GM19240 (cell line): ENCODE measurements at regions not wholly inside any gene's neighbourhood (a gene's known extent, or its start where the extent isn't known, plus 50 kb on each side); places are given as distances from the start of the nearest gene placed in this dataset.
"Not testable (repeated sequence)": the region's sequence is repeated elsewhere in the genome, so short reads cannot be mapped to it uniquely, and the experiment has no call there.

Source experiments
- DNase-seq: peaks from one replicate; pipeline ENCODE4 v3.0.0; 2011; ENCODE audit warnings: low spot score; ENCODE audit not compliant: insufficient read length

DNA sequence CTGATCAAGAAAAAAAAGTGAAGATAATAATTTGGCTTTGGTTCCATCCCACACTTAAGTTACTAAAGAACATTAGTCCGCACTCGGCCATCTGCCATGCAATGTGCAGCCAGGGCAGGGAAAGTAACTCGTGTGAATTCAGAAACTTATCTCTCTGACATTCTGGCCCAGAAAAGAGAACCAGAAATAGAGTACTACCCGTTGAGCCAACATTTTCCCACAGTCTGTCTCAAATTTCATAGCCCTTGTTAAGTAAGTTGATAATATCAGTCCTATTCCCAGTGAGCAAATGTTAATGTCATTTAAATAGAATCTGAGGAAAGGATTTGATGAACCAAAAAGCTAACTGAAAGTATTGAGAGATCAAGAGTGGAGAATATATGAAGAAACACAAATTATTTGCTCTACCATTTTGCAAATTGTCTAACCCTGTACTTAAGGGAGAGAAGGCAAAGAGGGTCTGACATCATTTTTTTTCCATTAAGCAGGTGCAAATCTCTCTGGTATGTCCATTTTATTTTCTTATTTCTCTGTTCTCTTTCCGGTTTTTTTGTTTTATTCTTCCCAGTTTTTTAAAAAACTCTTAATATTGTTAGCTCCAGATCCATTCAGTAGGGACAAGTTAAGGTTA lies 156.3 kb downstream of the NDFIP2 start:
- DNase-seq = no peak

DNA sequence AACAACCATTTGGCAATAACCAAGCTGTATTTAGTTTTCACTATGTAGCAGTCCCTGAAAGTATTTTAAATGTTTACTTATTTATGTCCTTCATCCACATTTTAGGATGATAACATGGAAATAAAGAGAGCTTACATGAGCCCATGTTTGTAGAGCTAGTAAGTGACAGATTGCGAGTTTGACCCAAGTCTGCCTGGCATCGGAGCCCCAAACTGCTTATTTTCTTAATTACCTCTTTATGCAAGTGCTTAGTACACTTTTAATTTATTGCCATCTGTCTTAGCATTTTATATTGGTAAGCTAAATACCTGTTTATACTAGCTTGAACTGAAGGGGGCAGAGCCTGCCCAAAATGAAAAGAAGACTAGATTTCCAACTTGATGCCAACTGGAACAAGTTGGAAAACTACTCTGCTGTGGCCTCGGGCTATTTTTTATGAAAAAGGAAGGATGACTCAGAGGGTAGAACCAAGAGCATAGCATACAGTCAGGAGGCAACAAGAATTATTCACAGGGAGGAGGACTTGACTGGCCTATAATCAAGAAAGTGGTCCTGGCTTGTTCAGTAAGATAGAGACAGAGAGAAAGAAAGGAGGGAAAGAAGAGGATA lies 150.2 kb downstream of the NDFIP2 start:
- no peak for DNase-seq

DNA sequence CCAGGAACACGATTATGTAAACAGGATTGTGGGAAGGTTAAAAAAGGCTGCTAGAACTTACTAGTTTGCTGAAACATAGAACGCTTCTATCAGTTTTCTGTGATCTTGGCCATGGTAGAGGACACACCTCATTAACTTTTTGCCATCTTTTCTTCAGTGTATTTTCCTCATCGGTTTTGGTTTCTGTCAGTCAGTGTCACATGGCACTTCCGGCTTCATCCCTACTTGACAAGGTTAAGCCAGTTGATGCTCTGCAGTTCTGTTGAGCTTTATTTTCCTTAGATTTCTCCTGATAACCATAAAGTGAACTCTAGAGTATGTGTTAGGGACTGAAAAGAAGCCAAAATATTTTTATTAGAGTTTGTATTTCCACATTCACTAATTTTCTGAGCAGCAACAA lies 147.5 kb downstream of the NDFIP2 start:
- DNase-seq = no peak

DNA sequence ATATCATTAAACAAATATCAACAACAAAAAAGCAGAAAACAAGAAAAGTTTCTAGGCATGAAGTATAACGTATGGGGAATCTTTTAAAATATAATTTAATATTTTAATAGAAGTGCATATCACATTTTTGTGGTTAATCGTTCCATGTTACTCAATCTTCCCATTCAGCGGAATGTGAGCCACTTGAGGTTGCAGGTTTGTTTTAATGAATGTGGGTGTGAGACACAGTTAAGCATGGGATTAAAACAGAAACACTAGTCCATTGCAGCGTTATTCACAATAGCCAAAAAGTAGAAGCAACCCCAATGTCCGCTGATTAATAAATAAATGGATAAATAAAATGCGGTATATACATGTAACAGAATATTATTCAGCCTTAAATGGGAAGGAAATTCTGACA lies 146.0 kb downstream of the NDFIP2 start:
- DNase-seq = no peak

DNA sequence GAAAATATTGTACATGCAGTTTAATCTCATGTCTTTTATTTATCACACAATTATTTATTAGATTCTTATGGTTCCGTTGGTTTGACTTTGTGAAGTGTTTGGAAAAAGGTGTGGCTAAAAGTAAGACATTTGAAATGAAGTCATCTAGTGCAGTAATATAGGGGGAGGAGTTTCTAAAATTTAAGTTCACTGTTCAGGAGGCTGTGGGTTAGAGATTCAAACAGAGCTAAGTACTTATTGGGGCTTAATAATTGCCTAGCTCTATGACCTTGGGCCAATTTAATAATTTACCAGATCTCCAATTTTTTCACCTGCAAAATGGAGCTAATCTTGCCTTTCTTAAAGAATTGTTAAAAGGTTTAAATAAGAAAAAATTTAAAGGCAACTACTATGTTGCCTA lies 144.6 kb downstream of the NDFIP2 start:
- DNase-seq = no peak

DNA sequence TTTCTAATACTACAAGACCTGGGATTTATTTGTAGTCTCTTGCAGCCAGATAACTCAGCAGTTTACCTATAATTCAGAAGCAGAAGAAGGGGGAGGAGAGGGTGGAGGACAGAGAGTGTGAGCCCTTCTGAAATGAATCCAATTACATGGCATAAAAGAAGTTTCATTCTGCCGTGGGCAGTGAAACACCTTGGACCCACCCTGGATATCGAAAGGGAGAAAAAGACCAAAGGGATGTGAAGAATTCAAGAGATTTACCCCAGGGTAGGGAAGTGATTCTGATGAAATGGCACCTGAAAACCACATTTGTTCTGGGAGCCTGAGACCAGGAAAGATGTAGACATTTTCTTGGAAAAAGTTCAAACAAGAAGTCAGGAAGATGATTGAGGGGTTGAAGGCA lies 140.9 kb downstream of the NDFIP2 start:
- DNase-seq = no peak

DNA sequence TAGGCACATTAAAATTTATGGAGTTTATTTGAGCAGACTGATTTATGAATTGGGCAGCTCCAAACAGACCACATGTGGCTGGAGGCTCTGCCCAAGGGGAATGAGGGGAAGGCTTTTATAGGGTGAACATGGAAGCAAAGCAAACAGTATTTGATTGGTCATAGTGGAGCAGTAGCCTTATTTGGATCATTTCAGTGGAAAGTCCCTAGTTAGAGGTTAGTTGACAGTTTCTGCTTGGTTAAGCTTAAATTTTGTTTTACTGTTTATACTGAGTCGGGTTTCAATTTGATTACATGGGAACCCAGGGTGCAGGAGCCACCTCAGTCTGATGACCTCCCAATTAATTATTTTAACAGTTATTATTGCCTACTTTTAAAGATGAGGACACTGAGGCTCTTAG lies 140.5 kb downstream of the NDFIP2 start:
- DNase-seq = no peak

DNA sequence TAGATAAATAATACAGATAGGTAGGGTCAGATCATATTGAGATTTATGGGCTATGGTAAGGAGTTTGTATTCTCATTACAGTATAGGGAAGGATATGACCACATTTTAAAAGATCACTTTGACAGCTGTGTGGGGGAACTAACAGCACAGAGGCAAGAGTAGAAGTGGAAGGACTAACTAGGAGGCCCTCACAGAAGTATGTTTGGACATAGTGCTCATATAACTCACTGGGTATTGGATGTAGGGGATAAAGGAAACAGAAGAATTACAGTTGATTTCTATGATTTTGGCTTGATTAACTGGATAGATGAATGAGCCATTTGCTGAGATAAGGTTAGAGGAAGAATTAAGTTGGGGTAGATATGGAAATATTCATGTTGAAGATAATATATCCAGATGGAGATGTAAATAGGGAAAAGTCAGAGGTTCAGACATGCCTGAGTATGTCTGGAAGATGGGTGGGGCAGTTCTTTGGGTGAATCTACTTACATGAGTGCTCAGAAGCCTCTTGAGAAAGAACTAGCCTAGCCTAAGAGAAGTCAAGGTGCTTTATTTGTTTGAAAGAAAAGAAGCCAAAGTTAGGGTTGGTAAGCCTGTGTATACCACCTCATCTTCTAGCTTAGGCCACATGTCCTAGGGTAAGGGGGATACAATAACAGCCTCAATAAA lies 133.4 kb downstream of the NDFIP2 start:
- no peak for DNase-seq

DNA sequence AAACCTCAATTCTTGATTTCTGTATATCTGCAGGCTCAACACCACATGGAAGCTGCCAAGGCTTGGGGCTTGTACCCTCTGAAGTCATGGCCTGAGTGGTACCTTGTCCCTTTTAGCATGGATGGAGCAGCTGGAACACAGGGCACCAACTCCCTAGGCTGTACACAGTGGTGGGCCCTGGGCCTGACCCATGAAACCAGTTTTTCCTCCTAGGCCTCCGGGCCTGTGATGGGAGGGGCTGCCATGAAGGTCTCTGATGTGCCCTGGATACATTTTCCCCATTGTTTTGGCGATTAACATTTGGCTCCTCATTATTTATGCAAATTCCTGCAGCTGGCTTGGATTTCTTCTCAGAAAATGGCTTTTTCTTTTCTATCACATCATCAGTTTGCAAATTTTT lies 131.6 kb downstream of the NDFIP2 start:
- DNase-seq = no peak

DNA sequence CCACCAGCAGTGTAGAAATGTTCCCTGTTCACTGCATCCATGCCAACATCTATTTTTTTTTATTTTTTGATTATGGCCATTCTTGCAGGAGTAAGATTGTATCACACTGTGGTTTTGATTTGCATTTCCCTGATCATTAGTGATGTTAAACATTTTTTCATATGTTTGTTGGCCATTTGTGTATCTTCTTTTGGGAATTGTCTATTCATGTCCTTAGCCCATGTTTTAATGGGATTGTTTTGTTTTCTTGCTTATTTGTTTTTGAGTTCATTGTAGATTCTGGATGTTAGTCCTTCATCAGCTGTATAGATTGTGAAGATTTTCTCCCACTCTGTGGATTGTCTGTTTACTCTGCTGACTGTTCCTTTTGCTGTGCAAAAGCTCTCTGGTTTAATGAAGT lies 126.9 kb downstream of the NDFIP2 start:
- not testable (repeated sequence) for DNase-seq
